ENCODE measurements at regions not wholly inside any gene's neighbourhood (a gene's known extent, or its start where the extent isn't known, plus 50 kb on each side); places are given as distances from the start of the nearest gene placed in this dataset.
A peak's percentile ranks its signal among the peaks of the same experiment; 100 is the strongest.

GRCh38 chr1:17982197-17982596 is 125.4 kb upstream of the IGSF21 start:
- DNase-seq, result no peak

GRCh38 chr1:17984583-17984982 is 123.0 kb upstream of the IGSF21 start:
- peak; percentile 34 for DNase-seq

- no peak for DNase-seq
Measured at GRCh38 chr1:17986156-17986555, 121.4 kb upstream of the IGSF21 start.

- DNase-seq, result no peak
Measured at GRCh38 chr1:17990401-17990800, 117.2 kb upstream of the IGSF21 start.

GRCh38 chr1:17991996-17992395 is 115.6 kb upstream of the IGSF21 start:
- no peak for DNase-seq

GRCh38 chr1:17992800-17993199 is 114.8 kb upstream of the IGSF21 start:
- DNase-seq, result no peak

- DNase-seq, result no peak
Measured at GRCh38 chr1:17994046-17994445, 113.6 kb upstream of the IGSF21 start.

- DNase-seq, result no peak
Measured at GRCh38 chr1:17995480-17995879, 112.1 kb upstream of the IGSF21 start.

GRCh38 chr1:17998889-17999288 is 108.7 kb upstream of the IGSF21 start:
- peak; percentile 5 for DNase-seq

GRCh38 chr1:17999884-18000283 is 107.7 kb upstream of the IGSF21 start:
- no peak for DNase-seq

- DNase-seq, result no peak
Measured at GRCh38 chr1:18001725-18002124, 105.9 kb upstream of the IGSF21 start.

- DNase-seq, result no peak
Measured at GRCh38 chr1:18004278-18004677, 103.3 kb upstream of the IGSF21 start.

- DNase-seq, result no peak
Measured at GRCh38 chr1:18005238-18005637, 102.4 kb upstream of the IGSF21 start.

GRCh38 chr1:18007391-18008041 is 100.1 kb upstream of the IGSF21 start:
- no peak for DNase-seq

- DNase-seq, result no peak
Measured at GRCh38 chr1:18008081-18008480, 99.5 kb upstream of the IGSF21 start.

GRCh38 chr1:18009055-18009454 is 98.5 kb upstream of the IGSF21 start:
- no peak for DNase-seq

- no peak for DNase-seq
Measured at GRCh38 chr1:18009478-18009961, 98.1 kb upstream of the IGSF21 start.

- no peak for DNase-seq
Measured at GRCh38 chr1:18010408-18010807, 97.2 kb upstream of the IGSF21 start.

GRCh38 chr1:18010945-18011344 is 96.7 kb upstream of the IGSF21 start:
- DNase-seq, result no peak

- DNase-seq, result no peak
Measured at GRCh38 chr1:18011703-18012102, 95.9 kb upstream of the IGSF21 start.

GRCh38 chr1:18012686-18013085 is 94.9 kb upstream of the IGSF21 start:
- no peak for DNase-seq

- no peak for DNase-seq
Measured at GRCh38 chr1:18013216-18013615, 94.4 kb upstream of the IGSF21 start.

GRCh38 chr1:18015719-18016118 is 91.9 kb upstream of the IGSF21 start:
- DNase-seq, result no peak

GRCh38 chr1:18018366-18018765 is 89.2 kb upstream of the IGSF21 start:
- no peak for DNase-seq

Data from hematopoietic multipotent progenitor cell treated with erythropoietin and hydrocortisone succinate and interleukin-3 and kit ligand, for 8 days (in vitro differentiated cells).